Mucosa of rectum (tissue), 2 donors: ENCODE measurements at regions not wholly inside any gene's neighbourhood (a gene's known extent, or its start where the extent isn't known, plus 50 kb on each side); places are given as distances from the start of the nearest gene placed in this dataset.

Experiments used
- H3K27ac ChIP-seq, 2 donors: one replicate each; pipeline ENCODE4 v1.7.0; 2013; ENCODE audit warnings: inconsistent platforms in 2 of 2, low read depth in 2 of 2, low read length in 2 of 2
- H3K27me3 ChIP-seq, 2 donors: one replicate each; pipeline ENCODE4 v1.7.0; 2013; ENCODE audit warnings: low read length in 2 of 2; ENCODE audit not compliant: control insufficient read depth in 2 of 2, insufficient read depth in 2 of 2
- H3K36me3 ChIP-seq, 2 donors: one replicate each; pipeline ENCODE4 v1.7.0; 2013; ENCODE audit warnings: low read length in 2 of 2; ENCODE audit not compliant: control insufficient read depth in 2 of 2, insufficient read depth in 2 of 2
- H3K4me1 ChIP-seq, 2 donors: one replicate each; pipeline ENCODE4 v1.7.0; 2013; ENCODE audit warnings: low read length in 2 of 2, mild to moderate bottlenecking in 1 of 2; ENCODE audit not compliant: control insufficient read depth in 2 of 2, insufficient read depth in 2 of 2
- H3K4me3 ChIP-seq, 2 donors: one replicate each; pipeline ENCODE4 v1.7.0; 2013; ENCODE audit warnings: low read length in 2 of 2
- H3K9ac ChIP-seq, 2 donors: one replicate each; pipeline ENCODE4 v1.7.0; 2013; ENCODE audit warnings: low read length in 2 of 2, low read depth in 1 of 2, mild to moderate bottlenecking in 1 of 2
- H3K9me3 ChIP-seq, 2 donors: one replicate each; pipeline ENCODE4 v1.7.0; 2013; ENCODE audit warnings: low read length in 2 of 2; ENCODE audit not compliant: control insufficient read depth in 2 of 2
- donor health status: healthy.
- donor health status: Normal muscosa, but diverticular disease.

- Histone ChIP-seq H3K27ac (peak overlapping the region; percentile 66 to 85), H3K27me3 (no peaks in the 10 kb centered on the region), H3K9me3 (no peaks in the 10 kb centered on the region), H3K4me1 (peaks cover 22 to 47% of the 10 kb centered on the region in 2 donors), H3K4me3 (no peak overlapping the region), H3K36me3 (no peaks in the 10 kb centered on the region), H3K9ac (peak overlapping the region in 1 of 2 donors; percentile 55)
These were observed 84.5 kb upstream of the EGLN3 start for GRCh38 chr14:34035177-34035933.

GRCh38 chr14:34034447-34035176 lies 83.7 kb upstream of the EGLN3 start:
- Histone ChIP-seq H3K4me1 (peaks cover 24 to 47% of the 10 kb centered on the region in 2 donors), H3K27ac (peak overlapping the region; percentile 66 to 85), H3K9me3 (no peaks in the 10 kb centered on the region), H3K27me3 (no peaks in the 10 kb centered on the region), H3K9ac (peak overlapping the region in 1 of 2 donors; percentile 55), H3K36me3 (no peaks in the 10 kb centered on the region), H3K4me3 (no peak overlapping the region)

GRCh38 chr14:34032720-34033119 lies 81.8 kb upstream of the EGLN3 start:
- no peak overlapping the region for H3K4me3 ChIP-seq
- H3K4me1 ChIP-seq = peaks cover 25 to 39% of the 10 kb centered on the region in 2 donors
- H3K9me3 ChIP-seq = no peaks in the 10 kb centered on the region
- no peaks in the 10 kb centered on the region for H3K36me3 ChIP-seq
- H3K27ac ChIP-seq = no peak overlapping the region
- H3K9ac ChIP-seq = no peak overlapping the region
- no peaks in the 10 kb centered on the region for H3K27me3 ChIP-seq

GRCh38 chr14:34030864-34031263 lies 80.0 kb upstream of the EGLN3 start:
- Histone ChIP-seq H3K27me3 (no peaks in the 10 kb centered on the region), H3K36me3 (no peaks in the 10 kb centered on the region), H3K27ac (peak overlapping the region; percentile 21 to 31), H3K4me3 (no peak overlapping the region), H3K4me1 (peaks cover 16 to 31% of the 10 kb centered on the region in 2 donors), H3K9ac (no peak overlapping the region), H3K9me3 (no peaks in the 10 kb centered on the region)

GRCh38 chr14:34029921-34030334 lies 79.1 kb upstream of the EGLN3 start:
- Histone ChIP-seq H3K9ac (no peak overlapping the region), H3K9me3 (no peaks in the 10 kb centered on the region), H3K27ac (peak overlapping the region; percentile 23 to 50), H3K4me1 (peaks cover 10 to 21% of the 10 kb centered on the region in 2 donors), H3K4me3 (no peak overlapping the region), H3K36me3 (no peaks in the 10 kb centered on the region), H3K27me3 (no peaks in the 10 kb centered on the region)

- H3K9me3 ChIP-seq = no peaks in the 10 kb centered on the region
- no peak overlapping the region for H3K27ac ChIP-seq
- H3K4me3 ChIP-seq = no peak overlapping the region
- H3K9ac ChIP-seq = no peak overlapping the region
- no peaks in the 10 kb centered on the region for H3K27me3 ChIP-seq
- H3K36me3 ChIP-seq = no peaks in the 10 kb centered on the region
- H3K4me1 ChIP-seq = peaks cover 10 to 27% of the 10 kb centered on the region in 2 donors
These were observed 77.2 kb upstream of the EGLN3 start for GRCh38 chr14:34027990-34028495.

- Histone ChIP-seq H3K9ac (no peak overlapping the region), H3K27ac (no peak overlapping the region), H3K9me3 (no peaks in the 10 kb centered on the region), H3K4me1 (peaks cover 10 to 29% of the 10 kb centered on the region in 2 donors), H3K4me3 (no peak overlapping the region), H3K36me3 (no peaks in the 10 kb centered on the region), H3K27me3 (no peaks in the 10 kb centered on the region)
These were observed 76.5 kb upstream of the EGLN3 start for GRCh38 chr14:34027130-34027989.

GRCh38 chr14:34025325-34026017 lies 74.6 kb upstream of the EGLN3 start:
- H3K27ac ChIP-seq = no peak overlapping the region
- no peak overlapping the region for H3K9ac ChIP-seq
- H3K36me3 ChIP-seq = no peaks in the 10 kb centered on the region
- H3K4me1 ChIP-seq = peaks cover 3 to 20% of the 10 kb centered on the region in 2 donors
- no peaks in the 10 kb centered on the region for H3K27me3 ChIP-seq
- H3K9me3 ChIP-seq = no peaks in the 10 kb centered on the region
- no peak overlapping the region for H3K4me3 ChIP-seq

- H3K4me1 ChIP-seq = peaks cover 2 to 20% of the 10 kb centered on the region in 2 donors
These were observed 73.9 kb upstream of the EGLN3 start for GRCh38 chr14:34024768-34025144.

More at GRCh38 chr14:34024768-34025144, 73.9 kb upstream of the EGLN3 start:
- Histone ChIP-seq H3K9me3 (no peaks in the 10 kb centered on the region), H3K36me3 (no peaks in the 10 kb centered on the region), H3K4me3 (no peak overlapping the region), H3K27me3 (no peaks in the 10 kb centered on the region), H3K9ac (no peak overlapping the region), H3K27ac (peak overlapping the region in 1 of 2 donors; percentile 26)
